ENCODE measurements at regions not wholly inside any gene's neighbourhood (a gene's known extent, or its start where the extent isn't known, plus 50 kb on each side); places are given as distances from the start of the nearest gene placed in this dataset.
"Not testable (repeated sequence)": the region's sequence is repeated elsewhere in the genome, so short reads cannot be mapped to it uniquely, and the experiment has no call there.

GRCh38 chr7:65582518-65583119, 209.0 kb downstream of the ZNF92 start:
- TF ChIP-seq CTCF (conservative IDR thresholded peaks at IDR 0.05); EZH2 (IDR thresholded peaks at IDR 0.05; ENCODE audit: low read depth): not testable (repeated sequence)

Measured in PC-9 (cell line).